Mucosa of descending colon (tissue), 3 donors: ENCODE measurements at regions not wholly inside any gene's neighbourhood (a gene's known extent, or its start where the extent isn't known, plus 50 kb on each side); places are given as distances from the start of the nearest gene placed in this dataset.

Source experiments
- ATAC-seq: fragments of 200-7000 bp; cut with Tn5 transposase; one replicate; pipeline ENCODE4 v1.9.1; 2020; ENCODE audit warnings: mild to moderate bottlenecking, moderate library complexity
- DNase-seq, 3 donors: peaks; one replicate each; pipeline ENCODE4 v3.0.0-alpha.2; 2020
- H3K36me3 ChIP-seq: fragments of 200-600 bp; one replicate; pipeline ENCODE4 v1.8.0; 2021; ENCODE audit warnings: low read depth, mild to moderate bottlenecking
- H3K4me1 ChIP-seq: fragments of 200-600 bp; one replicate; pipeline ENCODE4 v1.8.0; 2021; ENCODE audit warnings: low read depth, mild to moderate bottlenecking
- H3K4me3 ChIP-seq: fragments of 200-600 bp; one replicate; pipeline ENCODE4 v1.8.0; 2021; ENCODE audit warnings: mild to moderate bottlenecking
- H3K9me3 ChIP-seq: fragments of 200-600 bp; one replicate; pipeline ENCODE4 v1.8.0; 2021; ENCODE audit warnings: mild to moderate bottlenecking
- intact Hi-C, 2 donors: fragments of 100-400 bp; cut with DNase I in 1 of 2; cut with micrococcal nuclease in 1 of 2; formaldehyde crosslinking; loops; one replicate each; pipeline versions ENCODE4 v1.11.0 to v1.11.1; 2022; cut with DNase I, micrococcal nuclease
- TF ChIP-seq, protein P1 (sequence below): fragments of 200-600 bp; IDR thresholded peaks from one replicate; pipeline ENCODE4 v1.8.0; 2022; ENCODE audit warnings: antibody characterized with exemption, mild to moderate bottlenecking
- donor health status: DM: no; HTN: no; CAD: no; lungs with moderate emphysema.
- donor health status: DM: no; HTN: no; CAD: no.
- donor health status: DM: no; HTN: yes; CAD: no.

DNA sequence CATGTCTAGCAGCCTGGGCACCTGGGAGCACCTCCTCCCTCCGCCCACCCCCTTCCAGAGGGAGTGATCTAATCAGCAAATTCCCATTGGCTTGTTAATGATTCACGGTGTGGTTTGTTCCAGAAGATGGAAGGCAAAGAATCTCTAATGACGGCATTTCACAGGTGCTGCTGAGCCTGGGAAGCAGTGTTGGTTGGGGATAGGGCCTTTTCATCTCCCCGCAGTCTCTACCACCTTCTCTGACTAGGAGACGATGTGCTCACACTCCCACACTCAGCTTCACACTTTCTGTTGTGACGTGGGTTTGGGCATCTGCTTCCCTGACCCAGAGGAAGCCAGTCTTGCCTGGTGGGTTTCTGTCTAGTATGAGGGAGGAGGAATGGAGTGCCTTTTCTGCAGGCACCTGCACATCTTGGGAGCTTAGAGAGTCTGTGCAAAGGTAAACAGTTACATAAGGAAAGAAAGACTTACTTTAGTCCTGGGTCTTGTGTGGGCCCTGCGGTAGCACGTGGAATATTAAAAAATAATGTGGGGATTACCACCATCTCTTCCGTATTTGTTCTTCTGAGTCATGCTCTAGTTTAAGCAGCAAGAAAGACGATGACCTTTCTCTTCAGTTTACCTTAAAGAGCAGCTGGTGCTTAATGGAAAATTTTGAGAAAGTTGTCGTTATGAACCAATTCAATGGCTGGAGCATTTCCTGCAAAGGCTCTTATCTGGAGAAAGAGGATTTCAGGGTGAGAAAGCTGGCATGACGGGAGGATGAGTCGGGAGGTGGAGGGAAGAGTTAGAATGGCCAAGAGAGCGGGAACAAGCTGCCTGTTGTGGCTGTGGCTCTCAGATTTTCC lies 70.6 kb upstream of the ARHGAP5 start:
- intact Hi-C loops: no loop called here
- TF ChIP-seq, protein P1, sequence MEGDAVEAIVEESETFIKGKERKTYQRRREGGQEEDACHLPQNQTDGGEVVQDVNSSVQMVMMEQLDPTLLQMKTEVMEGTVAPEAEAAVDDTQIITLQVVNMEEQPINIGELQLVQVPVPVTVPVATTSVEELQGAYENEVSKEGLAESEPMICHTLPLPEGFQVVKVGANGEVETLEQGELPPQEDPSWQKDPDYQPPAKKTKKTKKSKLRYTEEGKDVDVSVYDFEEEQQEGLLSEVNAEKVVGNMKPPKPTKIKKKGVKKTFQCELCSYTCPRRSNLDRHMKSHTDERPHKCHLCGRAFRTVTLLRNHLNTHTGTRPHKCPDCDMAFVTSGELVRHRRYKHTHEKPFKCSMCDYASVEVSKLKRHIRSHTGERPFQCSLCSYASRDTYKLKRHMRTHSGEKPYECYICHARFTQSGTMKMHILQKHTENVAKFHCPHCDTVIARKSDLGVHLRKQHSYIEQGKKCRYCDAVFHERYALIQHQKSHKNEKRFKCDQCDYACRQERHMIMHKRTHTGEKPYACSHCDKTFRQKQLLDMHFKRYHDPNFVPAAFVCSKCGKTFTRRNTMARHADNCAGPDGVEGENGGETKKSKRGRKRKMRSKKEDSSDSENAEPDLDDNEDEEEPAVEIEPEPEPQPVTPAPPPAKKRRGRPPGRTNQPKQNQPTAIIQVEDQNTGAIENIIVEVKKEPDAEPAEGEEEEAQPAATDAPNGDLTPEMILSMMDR: no peak
- no peak for ATAC-seq
- H3K4me1 ChIP-seq: no peaks in the 10 kb centered on the region
- no peaks in the 10 kb centered on the region for H3K9me3 ChIP-seq
- H3K36me3 ChIP-seq: no peaks in the 10 kb centered on the region
- no peak overlapping the region for H3K4me3 ChIP-seq
- DNase-seq: no peak

DNA sequence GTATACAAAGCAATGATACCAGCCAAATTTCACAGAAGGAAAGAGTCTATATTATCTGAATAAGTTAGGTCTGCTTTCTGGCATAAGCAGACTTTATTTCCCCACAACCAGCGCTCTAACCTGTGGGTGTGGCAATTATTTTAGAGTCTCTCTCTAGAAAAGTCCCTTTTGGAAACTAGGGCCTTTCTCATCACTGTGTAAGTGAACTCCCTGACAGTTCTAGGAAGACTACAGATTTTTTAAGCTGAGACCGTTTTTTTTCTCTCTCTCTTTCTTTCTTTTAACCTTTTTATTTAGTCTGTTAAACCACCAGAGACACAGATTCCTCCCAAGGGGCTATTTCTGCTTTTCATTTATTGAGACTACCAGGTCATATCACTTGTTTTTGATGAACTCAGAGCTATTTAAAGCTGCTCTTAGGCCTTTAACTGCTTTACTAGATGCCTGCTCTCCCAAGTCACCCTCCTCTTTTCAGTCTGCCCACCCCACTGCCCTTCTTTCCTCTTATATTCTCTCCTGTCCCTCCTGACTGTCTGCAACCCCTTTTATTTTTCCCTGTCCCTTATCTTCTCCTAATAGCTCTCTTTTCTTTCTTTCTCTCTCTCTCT lies 69.2 kb upstream of the ARHGAP5 start:
- Histone ChIP-seq H3K9me3 (no peaks in the 10 kb centered on the region), H3K4me1 (no peaks in the 10 kb centered on the region), H3K4me3 (no peak overlapping the region), H3K36me3 (no peaks in the 10 kb centered on the region)
- intact Hi-C loops: no loop called here
- TF ChIP-seq, protein P1: no peak
- DNase-seq (no peak), ATAC-seq (no peak)

DNA sequence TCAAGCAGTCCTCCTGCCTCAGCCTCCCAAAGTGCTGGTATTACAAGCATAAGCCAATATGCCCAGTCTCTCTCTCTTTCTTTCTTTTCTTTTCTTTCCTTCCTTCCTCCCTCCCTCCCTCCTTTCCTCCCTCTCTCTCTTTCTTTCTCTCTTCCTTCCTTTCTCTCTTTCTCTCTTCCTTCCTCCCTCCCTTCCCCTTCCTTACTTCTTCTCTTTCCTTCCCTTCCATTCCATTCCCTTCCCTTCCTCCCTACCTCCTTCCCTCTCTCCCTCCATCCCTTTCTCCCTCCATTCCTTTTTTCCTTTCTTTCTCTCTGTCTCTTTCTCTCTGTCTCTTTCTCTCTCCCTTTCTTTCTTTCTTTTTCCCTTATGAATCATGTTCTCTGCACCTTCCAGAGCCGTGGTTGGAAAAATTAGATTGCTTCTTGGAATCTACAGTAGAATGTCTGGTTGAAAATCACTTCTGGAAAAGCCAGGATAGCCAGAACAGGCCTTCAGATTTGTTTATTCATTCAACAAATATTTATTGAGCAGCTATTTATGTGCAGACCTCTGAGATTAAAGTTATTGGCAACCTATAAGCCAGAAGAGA lies 68.4 kb upstream of the ARHGAP5 start:
- DNase-seq: no peak
- intact Hi-C loops: no loop called here
- H3K9me3 ChIP-seq: no peaks in the 10 kb centered on the region

DNA sequence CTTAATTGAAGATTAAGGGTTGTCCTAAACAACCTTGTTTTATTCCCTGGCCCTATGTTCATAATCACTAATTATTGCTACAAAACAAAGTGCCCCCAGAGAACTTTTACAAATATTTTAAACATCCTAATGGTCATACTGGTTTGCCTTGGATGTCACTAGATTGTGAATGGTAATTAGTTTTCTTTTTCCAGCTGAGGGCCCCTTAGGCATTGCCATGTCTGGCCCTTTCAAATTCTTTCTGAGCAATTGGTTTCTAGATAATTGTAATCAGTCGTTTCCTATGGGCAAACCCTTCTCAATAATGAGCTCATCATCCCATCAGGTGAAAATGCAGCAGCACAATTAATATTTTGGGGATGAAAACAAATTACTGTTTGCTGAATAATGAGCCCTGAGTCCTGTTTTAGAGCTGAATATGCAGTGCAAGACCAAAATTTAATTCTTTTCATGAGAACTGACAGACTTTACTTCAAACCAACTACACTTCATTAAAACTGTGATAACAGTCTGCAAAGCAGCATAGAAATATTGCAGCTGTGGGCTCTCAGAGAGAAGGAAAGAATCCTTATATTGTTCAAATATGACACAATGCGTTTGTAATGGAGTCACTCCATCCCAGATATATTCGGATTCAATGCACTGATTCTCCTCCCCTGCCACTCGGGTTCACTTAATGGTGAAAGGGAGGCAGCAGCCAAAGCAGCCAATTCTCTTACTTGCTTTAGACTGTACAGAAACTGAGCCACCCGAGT lies 67.7 kb upstream of the ARHGAP5 start:
- intact Hi-C loops: no loop called here
- TF ChIP-seq, protein P1: no peak
- Histone ChIP-seq H3K4me3 (no peak overlapping the region), H3K36me3 (no peaks in the 10 kb centered on the region), H3K4me1 (no peaks in the 10 kb centered on the region), H3K9me3 (no peaks in the 10 kb centered on the region)
- DNase-seq (no peak), ATAC-seq (no peak)

More for the DNA sequence above, 68.4 kb upstream of the ARHGAP5 start:
- no peak for ATAC-seq
- no peaks in the 10 kb centered on the region for H3K4me1 ChIP-seq
- H3K36me3 ChIP-seq: no peaks in the 10 kb centered on the region
- H3K4me3 ChIP-seq: no peak overlapping the region
- TF ChIP-seq, protein P1: no peak

DNA sequence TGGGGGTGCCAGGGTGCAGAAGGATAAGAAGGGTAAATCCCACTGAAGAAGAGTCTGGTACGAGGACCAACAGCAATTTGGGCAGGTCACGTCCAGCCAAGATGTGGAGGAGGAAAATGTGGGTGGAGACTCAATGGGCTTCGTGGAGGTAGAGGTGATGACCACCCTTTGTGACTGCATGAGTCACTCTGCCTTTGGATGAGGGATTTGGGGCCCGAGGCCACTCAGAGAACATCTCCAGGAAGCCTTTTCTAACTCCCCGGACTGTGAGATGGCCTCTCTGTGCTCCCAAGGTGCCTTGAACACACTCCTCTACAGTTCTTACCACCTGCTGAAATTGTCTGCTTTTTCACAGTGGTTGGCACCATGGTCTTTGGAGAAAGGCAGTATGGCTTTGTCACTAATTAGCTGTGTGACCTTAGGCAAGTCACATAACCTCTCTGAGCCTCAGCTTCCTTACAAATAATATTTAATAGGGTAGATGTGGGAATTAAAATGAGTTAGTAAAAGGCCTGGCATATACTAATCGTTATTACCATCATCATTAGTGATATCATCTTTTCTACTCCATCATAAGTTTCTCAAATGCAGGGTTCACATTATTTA lies 67.0 kb upstream of the ARHGAP5 start:
- Histone ChIP-seq H3K4me1 (no peaks in the 10 kb centered on the region), H3K9me3 (no peaks in the 10 kb centered on the region), H3K4me3 (no peak overlapping the region), H3K36me3 (no peaks in the 10 kb centered on the region)
- intact Hi-C loops: no loop called here
- ATAC-seq (no peak), DNase-seq (no peak)
- TF ChIP-seq, protein P1: no peak
